AG10803 (cell line): ENCODE measurements at regions not wholly inside any gene's neighbourhood (a gene's known extent, or its start where the extent isn't known, plus 50 kb on each side); places are given as distances from the start of the nearest gene placed in this dataset.

ENCODE experiments used
- DNase-seq: peaks from one replicate; pipeline ENCODE4 v3.0.0; 2010; ENCODE audit warnings: low read depth
- H3K4me3 ChIP-seq: 2 replicates; pipeline ENCODE4 v1.5.1; 2011; ENCODE audit warnings: mild to moderate bottlenecking, low read length, control low read depth
- TF ChIP-seq, protein P1 (sequence below): conservative IDR thresholded peaks from 2 replicates; pipeline ENCODE4 v1.5.1; 2011; ENCODE audit warnings: mild to moderate bottlenecking, low read length, control low read depth, inconsistent platforms

DNA sequence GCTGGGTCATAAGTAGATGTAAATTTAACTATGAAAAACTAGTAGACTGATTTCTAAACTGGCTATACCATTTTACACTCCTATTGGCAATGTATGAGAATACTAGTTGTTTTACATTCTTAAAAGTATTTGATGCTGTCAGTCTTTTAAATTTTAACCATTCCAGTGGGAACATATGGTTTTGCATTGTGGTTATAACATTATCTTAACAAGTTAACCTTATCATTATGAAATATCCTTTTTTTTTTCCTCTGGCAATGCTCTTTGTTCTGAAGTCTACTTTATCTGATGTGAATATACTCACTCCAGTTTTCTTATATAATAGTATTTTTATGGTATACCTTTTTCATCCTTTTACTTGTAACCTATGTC lies 548.9 kb upstream of the CLINT1 start:
- DNase-seq: peak; percentile 16
- TF ChIP-seq, protein P1, sequence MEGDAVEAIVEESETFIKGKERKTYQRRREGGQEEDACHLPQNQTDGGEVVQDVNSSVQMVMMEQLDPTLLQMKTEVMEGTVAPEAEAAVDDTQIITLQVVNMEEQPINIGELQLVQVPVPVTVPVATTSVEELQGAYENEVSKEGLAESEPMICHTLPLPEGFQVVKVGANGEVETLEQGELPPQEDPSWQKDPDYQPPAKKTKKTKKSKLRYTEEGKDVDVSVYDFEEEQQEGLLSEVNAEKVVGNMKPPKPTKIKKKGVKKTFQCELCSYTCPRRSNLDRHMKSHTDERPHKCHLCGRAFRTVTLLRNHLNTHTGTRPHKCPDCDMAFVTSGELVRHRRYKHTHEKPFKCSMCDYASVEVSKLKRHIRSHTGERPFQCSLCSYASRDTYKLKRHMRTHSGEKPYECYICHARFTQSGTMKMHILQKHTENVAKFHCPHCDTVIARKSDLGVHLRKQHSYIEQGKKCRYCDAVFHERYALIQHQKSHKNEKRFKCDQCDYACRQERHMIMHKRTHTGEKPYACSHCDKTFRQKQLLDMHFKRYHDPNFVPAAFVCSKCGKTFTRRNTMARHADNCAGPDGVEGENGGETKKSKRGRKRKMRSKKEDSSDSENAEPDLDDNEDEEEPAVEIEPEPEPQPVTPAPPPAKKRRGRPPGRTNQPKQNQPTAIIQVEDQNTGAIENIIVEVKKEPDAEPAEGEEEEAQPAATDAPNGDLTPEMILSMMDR: no peak
- H3K4me3 ChIP-seq: no peak overlapping the region

DNA sequence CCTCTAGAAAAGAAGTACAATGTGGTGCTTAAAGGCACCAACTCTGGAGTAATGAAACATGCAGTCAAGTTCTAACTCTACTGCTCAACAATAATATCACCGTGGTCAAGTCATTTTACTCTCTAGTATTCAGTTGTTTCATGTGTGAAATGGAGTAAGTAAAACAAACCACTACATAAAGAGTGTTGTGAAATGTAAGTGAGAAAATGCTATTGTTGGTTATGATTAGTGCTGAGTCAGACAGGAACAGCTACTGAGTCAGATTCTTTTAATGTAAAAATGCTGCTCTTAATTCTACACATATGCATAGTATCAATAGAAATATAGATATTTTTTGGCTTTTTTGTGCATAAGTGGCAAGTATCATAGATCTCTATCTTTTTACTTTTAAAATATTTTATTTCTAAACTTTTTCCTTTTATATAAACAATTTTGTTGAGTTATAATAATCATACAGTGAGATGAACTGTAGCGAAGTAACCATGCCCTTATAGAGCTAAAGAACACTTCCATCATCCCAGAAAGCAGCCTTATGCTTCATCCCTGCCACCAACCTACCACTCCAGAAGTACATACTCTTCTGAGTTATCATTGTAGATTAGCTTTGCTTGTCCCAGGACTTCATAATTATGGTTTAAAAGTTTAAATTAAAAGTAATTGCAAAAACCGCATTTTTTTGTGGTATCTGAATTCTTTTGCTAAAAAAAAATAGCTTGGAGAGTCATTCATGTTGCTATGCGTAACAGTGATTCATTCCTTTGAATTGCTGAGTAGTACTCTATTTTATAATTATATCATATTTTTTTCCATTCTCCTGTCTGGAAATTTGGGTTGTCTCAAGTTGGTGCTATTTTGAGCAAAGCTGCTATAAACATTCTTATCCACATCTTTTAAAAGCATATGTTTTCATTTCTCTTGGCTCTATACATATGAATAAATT lies 548.2 kb upstream of the CLINT1 start:
- peak; percentile 81 for DNase-seq
- TF ChIP-seq, protein P1: no peak
- no peak overlapping the region for H3K4me3 ChIP-seq

DNA sequence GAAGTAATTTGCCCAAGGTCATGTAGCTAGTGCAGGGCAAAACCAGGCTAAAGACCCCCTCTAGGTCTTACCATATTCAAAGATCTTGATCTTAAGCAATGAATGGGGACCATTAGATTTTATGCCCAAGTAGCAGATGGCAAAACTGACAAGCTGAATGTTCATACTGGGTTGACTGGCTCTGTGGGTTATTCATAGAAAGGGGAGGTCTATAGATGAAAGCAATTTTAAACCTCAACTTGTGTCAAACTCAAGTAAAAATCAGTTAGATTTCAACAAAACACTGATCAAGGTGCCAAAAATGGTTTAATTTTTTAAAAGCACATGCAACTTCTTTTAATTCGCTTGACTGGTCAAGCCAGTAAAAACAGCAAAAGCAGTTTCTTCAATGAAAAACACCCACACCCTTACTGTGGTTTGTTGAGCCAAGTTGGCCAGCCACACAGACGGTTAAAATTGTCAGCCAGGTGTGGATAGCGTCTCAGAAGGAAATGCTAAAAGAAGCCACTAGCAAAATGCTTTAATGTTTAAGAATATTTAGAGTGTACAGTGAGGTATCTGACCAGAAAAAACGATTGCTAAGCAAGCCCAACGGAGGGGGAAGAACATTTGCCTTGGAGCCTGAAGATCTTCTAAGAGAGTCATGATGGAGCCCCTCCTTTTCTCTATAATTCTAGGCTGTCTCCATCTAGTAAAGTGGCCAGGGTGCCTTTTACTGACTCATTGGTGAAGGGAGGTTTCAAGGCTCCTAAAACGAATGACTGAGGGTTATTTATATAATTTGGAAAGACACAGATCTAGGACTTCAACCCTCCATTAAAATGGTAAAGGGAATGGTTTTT lies 539.6 kb upstream of the CLINT1 start:
- DNase-seq: no peak
- H3K4me3 ChIP-seq: no peak overlapping the region
- TF ChIP-seq, protein P1: no peak

DNA sequence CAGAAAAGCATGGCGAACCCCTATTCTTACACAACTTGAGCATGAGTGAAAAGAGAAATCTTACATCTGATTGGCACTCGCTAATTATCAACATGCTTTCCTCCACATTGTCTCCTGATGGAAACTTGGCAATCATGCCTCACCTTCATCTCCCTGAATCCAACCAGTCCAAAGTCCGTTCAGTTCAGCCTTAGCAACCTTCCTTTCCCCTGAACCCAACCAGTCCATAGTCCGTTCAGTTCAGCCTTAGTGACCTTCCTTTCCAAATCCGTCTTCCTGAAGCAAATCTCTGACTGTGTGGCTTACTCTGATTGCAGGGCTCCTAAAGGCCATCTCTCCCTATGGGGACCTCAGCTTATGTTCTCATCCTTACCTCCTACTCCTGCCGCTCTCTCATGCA lies 538.3 kb upstream of the CLINT1 start:
- TF ChIP-seq, protein P1: no peak
- no peak for DNase-seq
- H3K4me3 ChIP-seq: no peak overlapping the region

DNA sequence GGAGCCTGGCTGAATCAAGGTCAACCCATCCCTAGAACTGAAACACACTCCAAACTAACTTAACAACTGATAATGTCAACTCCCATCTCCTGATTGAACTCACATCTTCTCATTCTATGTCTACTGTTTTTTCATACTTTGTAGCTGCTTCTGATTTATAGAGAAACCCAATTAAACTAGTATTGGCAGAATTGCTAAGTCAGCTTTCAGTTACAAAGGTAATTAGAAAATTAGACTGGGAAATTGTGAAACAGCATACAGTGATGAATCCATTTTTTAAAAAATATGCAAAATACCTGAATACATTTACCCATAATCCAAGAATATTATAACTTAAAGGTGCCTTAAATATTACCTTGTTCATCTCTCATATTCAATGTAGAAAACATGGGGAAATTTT lies 535.2 kb upstream of the CLINT1 start:
- no peak for DNase-seq

DNA sequence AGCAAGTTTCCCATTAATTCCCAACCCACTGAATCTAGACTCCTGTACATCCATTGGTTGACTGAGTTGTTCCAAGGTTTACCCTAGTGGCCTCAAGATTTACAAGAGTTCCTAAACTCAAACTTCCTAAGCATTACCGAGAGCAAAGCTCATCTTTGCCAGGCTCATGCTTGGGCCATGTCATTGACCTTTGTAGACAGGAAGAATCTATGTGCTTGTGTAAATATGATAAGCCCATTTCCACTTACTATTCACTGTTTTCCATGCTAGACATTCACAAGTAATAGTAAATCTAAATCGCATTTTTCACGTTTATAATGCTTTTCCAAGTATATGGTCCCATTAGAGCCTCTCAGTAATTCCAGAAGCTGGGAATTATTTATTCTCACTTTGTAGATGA lies 534.5 kb upstream of the CLINT1 start:
- no peak for DNase-seq
- no peak overlapping the region for H3K4me3 ChIP-seq
- TF ChIP-seq, protein P1: no peak

More for the DNA sequence above, 535.2 kb upstream of the CLINT1 start:
- TF ChIP-seq, protein P1: no peak
- no peak overlapping the region for H3K4me3 ChIP-seq
